ENCODE measurements at regions not wholly inside any gene's neighbourhood (a gene's known extent, or its start where the extent isn't known, plus 50 kb on each side); places are given as distances from the start of the nearest gene placed in this dataset.

DNA sequence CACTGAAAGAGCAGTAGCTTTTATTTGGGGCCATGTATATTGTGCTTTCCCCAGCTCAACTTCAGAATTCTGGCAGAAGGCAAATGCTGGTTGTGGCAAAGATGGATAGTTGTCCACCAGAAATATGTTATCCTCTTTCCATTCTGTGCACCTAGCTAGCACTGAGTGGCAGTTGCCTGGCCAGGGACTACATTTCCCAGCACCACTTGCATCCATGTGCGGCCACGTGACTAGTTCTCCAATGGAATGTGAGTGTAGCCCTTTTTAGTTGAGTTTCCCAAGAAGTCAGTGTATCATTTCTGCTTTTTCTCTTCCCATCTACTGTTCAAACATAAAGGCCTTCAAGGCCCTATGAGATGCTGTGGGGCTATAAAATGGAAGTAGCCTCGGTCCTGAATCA is 354.0 kb upstream of the CLINT1 start:
- TF ChIP-seq, protein P1, sequence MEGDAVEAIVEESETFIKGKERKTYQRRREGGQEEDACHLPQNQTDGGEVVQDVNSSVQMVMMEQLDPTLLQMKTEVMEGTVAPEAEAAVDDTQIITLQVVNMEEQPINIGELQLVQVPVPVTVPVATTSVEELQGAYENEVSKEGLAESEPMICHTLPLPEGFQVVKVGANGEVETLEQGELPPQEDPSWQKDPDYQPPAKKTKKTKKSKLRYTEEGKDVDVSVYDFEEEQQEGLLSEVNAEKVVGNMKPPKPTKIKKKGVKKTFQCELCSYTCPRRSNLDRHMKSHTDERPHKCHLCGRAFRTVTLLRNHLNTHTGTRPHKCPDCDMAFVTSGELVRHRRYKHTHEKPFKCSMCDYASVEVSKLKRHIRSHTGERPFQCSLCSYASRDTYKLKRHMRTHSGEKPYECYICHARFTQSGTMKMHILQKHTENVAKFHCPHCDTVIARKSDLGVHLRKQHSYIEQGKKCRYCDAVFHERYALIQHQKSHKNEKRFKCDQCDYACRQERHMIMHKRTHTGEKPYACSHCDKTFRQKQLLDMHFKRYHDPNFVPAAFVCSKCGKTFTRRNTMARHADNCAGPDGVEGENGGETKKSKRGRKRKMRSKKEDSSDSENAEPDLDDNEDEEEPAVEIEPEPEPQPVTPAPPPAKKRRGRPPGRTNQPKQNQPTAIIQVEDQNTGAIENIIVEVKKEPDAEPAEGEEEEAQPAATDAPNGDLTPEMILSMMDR (IDR thresholded peaks at IDR 0.05), result no peak
- TF ChIP-seq POLR2A (IDR thresholded peaks at IDR 0.05), result no peak

Data from thyroid gland (tissue), 4 donors.